Keratinocyte (primary cell): ENCODE measurements at regions not wholly inside any gene's neighbourhood (a gene's known extent, or its start where the extent isn't known, plus 50 kb on each side); places are given as distances from the start of the nearest gene placed in this dataset.

Experiments used
- DNase-seq: peaks from one replicate; pipeline ENCODE4 v3.0.0-alpha.2; 2011; ENCODE audit warnings: low read depth, missing footprints, low spot score
- FAIRE-seq: peaks from 2 replicates; lab custom pipeline; 2011; peaks lifted over from hg19 to GRCh38; lab: Jason Lieb, UNC
- H2AFZ ChIP-seq: 2 replicates; pipeline ENCODE4 v1.6.0; 2012; ENCODE audit warnings: low read length, control low read depth, inconsistent platforms; ENCODE audit not compliant: control insufficient read depth
- H3K27ac ChIP-seq: 2 replicates; pipeline ENCODE4 v1.5.1; 2011; ENCODE audit warnings: low read length; ENCODE audit not compliant: control insufficient read depth, insufficient read depth
- H3K27me3 ChIP-seq: 3 replicates; pipeline ENCODE4 v1.6.0; 2011; ENCODE audit warnings: low read length; ENCODE audit not compliant: control insufficient read depth, insufficient read depth; ENCODE audit errors: extremely low read depth
- H3K36me3 ChIP-seq, 2 experiments: 2 replicates in 1 of 2; 3 replicates in 1 of 2; pipeline ENCODE4 v1.5.1; 2011; ENCODE audit warnings: low read length in 2 of 2, mild to moderate bottlenecking in 1 of 2; ENCODE audit not compliant: control insufficient read depth in 2 of 2, insufficient read depth in 2 of 2; ENCODE audit errors: extremely low read depth in 1 of 2
- H3K4me1 ChIP-seq: 3 replicates; pipeline ENCODE4 v1.5.1; 2011; ENCODE audit warnings: low read length; ENCODE audit not compliant: control insufficient read depth, insufficient read depth; ENCODE audit errors: extremely low read depth
- H3K4me2 ChIP-seq: 3 replicates; pipeline ENCODE4 v1.6.0; 2011; ENCODE audit warnings: low read depth, low read length; ENCODE audit not compliant: control insufficient read depth, insufficient read depth; ENCODE audit errors: extremely low read depth
- H3K4me3 ChIP-seq, 3 experiments: fragments of 200-600 bp in 1 of 3; sonication (generic) in 1 of 3; 2 replicates in 2 of 3; 3 replicates in 1 of 3; pipeline ENCODE4 v1.5.1; 2011 to 2016; ENCODE audit warnings: low read length in 3 of 3, mild to moderate bottlenecking in 3 of 3, control low read depth in 2 of 3, inconsistent platforms in 1 of 3, low read depth in 1 of 3, mixed read lengths in 1 of 3, mixed run types in 1 of 3, moderate library complexity in 1 of 3; ENCODE audit not compliant: control insufficient read depth in 2 of 3, insufficient read depth in 2 of 3; ENCODE audit errors: extremely low read depth in 1 of 3
- H3K79me2 ChIP-seq: 2 replicates; pipeline ENCODE4 v1.6.0; 2012; ENCODE audit warnings: low read length; ENCODE audit not compliant: control insufficient read depth, insufficient read depth
- H3K9ac ChIP-seq: 3 replicates; pipeline ENCODE4 v1.6.0; 2011; ENCODE audit warnings: low read length; ENCODE audit not compliant: control insufficient read depth, insufficient read depth; ENCODE audit errors: extremely low read depth
- H3K9me1 ChIP-seq: 3 replicates; pipeline ENCODE4 v1.6.0; 2011; ENCODE audit warnings: low read length; ENCODE audit not compliant: control insufficient read depth, insufficient read depth; ENCODE audit errors: extremely low read depth
- H3K9me3 ChIP-seq: 2 replicates; pipeline ENCODE4 v1.5.1; 2012; ENCODE audit warnings: low read depth, low read length; ENCODE audit not compliant: control insufficient read depth
- H4K20me1 ChIP-seq: 3 replicates; pipeline ENCODE4 v1.6.0; 2011; ENCODE audit warnings: low read length; ENCODE audit not compliant: control insufficient read depth, insufficient read depth; ENCODE audit errors: extremely low read depth
- EZH2 ChIP-seq: IDR thresholded peaks from one replicate; pipeline ENCODE4 v1.6.1; 2012; ENCODE audit warnings: inconsistent platforms, mild to moderate bottlenecking, low read length, moderate library complexity
- dilution Hi-C: fragments of 300-500 bp; cut with MboI; formaldehyde crosslinking; loops from one replicate; pipeline ENCODE4 v1.7.0; 2020; ENCODE audit warnings: low sequenced_read_pairs; ENCODE audit not compliant: extremely low pct_ligation_motif_present
- TF ChIP-seq, protein P1 (sequence below), 3 experiments: IDR thresholded peaks in 1 of 3; conservative IDR thresholded peaks in 1 of 3; optimal IDR thresholded peaks in 1 of 3; 2 replicates in 2 of 3; 3 replicates in 1 of 3; pipeline versions ENCODE3 to v1.5.1; 2011; ENCODE audit warnings: low read length in 3 of 3, mild to moderate bottlenecking in 3 of 3, moderate library complexity in 2 of 3, control low read depth in 1 of 3, inconsistent platforms in 1 of 3; ENCODE audit not compliant: insufficient read depth in 2 of 3; ENCODE audit errors: extremely low read depth in 1 of 3

DNA sequence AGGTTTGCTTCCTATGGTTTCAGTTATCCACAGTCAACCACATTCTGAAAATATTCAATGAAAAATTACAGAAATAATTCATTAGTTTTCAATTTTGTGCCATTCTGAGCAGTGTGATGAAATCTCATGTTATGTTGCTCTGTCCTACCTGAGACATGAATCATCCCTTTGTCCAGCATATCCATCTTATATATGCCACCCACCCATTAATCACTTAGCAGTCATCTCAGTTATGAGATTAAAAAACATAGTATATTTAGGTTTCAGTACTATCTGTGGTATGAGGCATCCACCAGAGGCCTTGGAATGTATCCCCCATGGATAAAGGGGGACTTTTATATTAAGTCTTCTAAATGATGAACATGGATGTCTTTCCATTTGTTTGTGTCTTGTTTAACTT lies 64.7 kb upstream of the PROK2 start:
- no peak overlapping the region for H3K4me3 ChIP-seq
- H3K27ac ChIP-seq = no peak overlapping the region
- TF ChIP-seq, protein P1, sequence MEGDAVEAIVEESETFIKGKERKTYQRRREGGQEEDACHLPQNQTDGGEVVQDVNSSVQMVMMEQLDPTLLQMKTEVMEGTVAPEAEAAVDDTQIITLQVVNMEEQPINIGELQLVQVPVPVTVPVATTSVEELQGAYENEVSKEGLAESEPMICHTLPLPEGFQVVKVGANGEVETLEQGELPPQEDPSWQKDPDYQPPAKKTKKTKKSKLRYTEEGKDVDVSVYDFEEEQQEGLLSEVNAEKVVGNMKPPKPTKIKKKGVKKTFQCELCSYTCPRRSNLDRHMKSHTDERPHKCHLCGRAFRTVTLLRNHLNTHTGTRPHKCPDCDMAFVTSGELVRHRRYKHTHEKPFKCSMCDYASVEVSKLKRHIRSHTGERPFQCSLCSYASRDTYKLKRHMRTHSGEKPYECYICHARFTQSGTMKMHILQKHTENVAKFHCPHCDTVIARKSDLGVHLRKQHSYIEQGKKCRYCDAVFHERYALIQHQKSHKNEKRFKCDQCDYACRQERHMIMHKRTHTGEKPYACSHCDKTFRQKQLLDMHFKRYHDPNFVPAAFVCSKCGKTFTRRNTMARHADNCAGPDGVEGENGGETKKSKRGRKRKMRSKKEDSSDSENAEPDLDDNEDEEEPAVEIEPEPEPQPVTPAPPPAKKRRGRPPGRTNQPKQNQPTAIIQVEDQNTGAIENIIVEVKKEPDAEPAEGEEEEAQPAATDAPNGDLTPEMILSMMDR (optimal IDR thresholded peaks at IDR 0.05 in 1 of 3, IDR thresholded peaks at IDR 0.05 in 1 of 3, conservative IDR thresholded peaks at IDR 0.05 in 1 of 3; ENCODE audit: extremely low read depth in 1 of 3, insufficient read depth in 2 of 3, low read length in 3 of 3) = no peak
- TF ChIP-seq EZH2 = no peak
- no peak overlapping the region for H3K9ac ChIP-seq
- H3K36me3 ChIP-seq = no peaks in the 10 kb centered on the region
- no peaks in the 10 kb centered on the region for H3K9me1 ChIP-seq
- FAIRE-seq = no peak
- no peaks in the 10 kb centered on the region for H3K4me1 ChIP-seq
- H3K79me2 ChIP-seq = no peaks in the 10 kb centered on the region
- H3K4me2 ChIP-seq = no peak overlapping the region
- no peak overlapping the region for H2AFZ ChIP-seq
- H3K27me3 ChIP-seq = peaks cover 2% of the 10 kb centered on the region
- no peaks in the 10 kb centered on the region for H3K9me3 ChIP-seq
- DNase-seq = no peak
- no peaks in the 10 kb centered on the region for H4K20me1 ChIP-seq
- dilution Hi-C loops = no loop called here

DNA sequence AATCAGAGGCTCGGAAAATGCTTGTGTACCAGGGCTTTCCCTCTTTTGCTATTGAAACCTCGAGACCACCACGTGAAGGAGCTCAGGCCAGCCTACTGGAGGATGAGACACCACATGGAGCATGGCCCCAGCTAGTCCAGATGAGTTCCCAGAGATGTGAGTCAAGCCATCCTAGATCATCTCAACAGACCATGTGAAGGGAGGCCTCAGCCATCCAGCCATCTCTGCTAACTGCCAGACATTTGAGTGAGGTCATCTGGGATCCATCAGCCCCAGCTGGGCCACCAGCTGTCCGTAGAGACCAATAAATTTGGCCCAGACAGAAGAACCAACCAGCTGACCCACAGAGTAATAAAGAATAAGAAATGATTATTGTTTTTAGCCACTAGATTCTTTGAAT lies 62.8 kb upstream of the PROK2 start:
- dilution Hi-C loops = no loop called here
- H2AFZ ChIP-seq = no peak overlapping the region
- peaks cover 2% of the 10 kb centered on the region for H3K27me3 ChIP-seq

More for the DNA sequence above, 62.8 kb upstream of the PROK2 start:
- no peaks in the 10 kb centered on the region for H3K36me3 ChIP-seq
- no peak overlapping the region for H3K27ac ChIP-seq
- DNase-seq (no peak), FAIRE-seq (no peak)
- no peak overlapping the region for H3K4me3 ChIP-seq
- H4K20me1 ChIP-seq = no peaks in the 10 kb centered on the region
- H3K9me1 ChIP-seq = no peaks in the 10 kb centered on the region
- TF ChIP-seq, protein P1 (optimal IDR thresholded peaks at IDR 0.05 in 1 of 3, IDR thresholded peaks at IDR 0.05 in 1 of 3, conservative IDR thresholded peaks at IDR 0.05 in 1 of 3; ENCODE audit: extremely low read depth in 1 of 3, insufficient read depth in 2 of 3, low read length in 3 of 3) = no peak
- no peak for TF ChIP-seq EZH2
- H3K9ac ChIP-seq = no peak overlapping the region
- H3K9me3 ChIP-seq = no peaks in the 10 kb centered on the region
- no peak overlapping the region for H3K4me2 ChIP-seq
- no peaks in the 10 kb centered on the region for H3K79me2 ChIP-seq
- H3K4me1 ChIP-seq = no peaks in the 10 kb centered on the region
